Spinal cord (tissue), 9 donors: ENCODE measurements at regions not wholly inside any gene's neighbourhood (a gene's known extent, or its start where the extent isn't known, plus 50 kb on each side); places are given as distances from the start of the nearest gene placed in this dataset.
"Not testable (repeated sequence)": the region's sequence is repeated elsewhere in the genome, so short reads cannot be mapped to it uniquely, and the experiment has no call there.

Experiments
- DNase-seq, 6 donors: peaks; one replicate each; pipeline versions ENCODE4 v3.0.0 to v3.0.0-alpha.2; 2013 to 2015; ENCODE audit warnings: low spot score in 6 of 6, low read depth in 4 of 6
- H3K27ac ChIP-seq: one replicate; pipeline ENCODE4 v1.5.1; 2013; ENCODE audit warnings: low read depth, low read length, control low read depth
- H3K27me3 ChIP-seq: one replicate; pipeline ENCODE4 v1.6.1; 2013; ENCODE audit warnings: low read length; ENCODE audit not compliant: control insufficient read depth, insufficient read depth
- H3K36me3 ChIP-seq: one replicate; pipeline ENCODE4 v1.6.1; 2013; ENCODE audit warnings: low read length; ENCODE audit not compliant: control insufficient read depth, insufficient read depth
- H3K4me1 ChIP-seq: one replicate; pipeline ENCODE4 v1.6.1; 2013; ENCODE audit warnings: low read length; ENCODE audit not compliant: control insufficient read depth, insufficient read depth
- H3K4me3 ChIP-seq: one replicate; pipeline ENCODE4 v1.5.1; 2013; ENCODE audit warnings: low read depth, low read length, control low read depth
- H3K9me3 ChIP-seq: one replicate; pipeline ENCODE4 v1.6.1; 2013; ENCODE audit warnings: low read length; ENCODE audit not compliant: control insufficient read depth, insufficient read depth
- WGBS: methylation state at CpG from one replicate; pipeline ENCODE4 v1.1.5; 2013; ENCODE audit warnings: missing lambda C conversion rate; ENCODE audit not compliant: insufficient coverage; 5-methylcytosine and 5-hydroxymethylcytosine counted together
- donor health status: healthy.

DNA sequence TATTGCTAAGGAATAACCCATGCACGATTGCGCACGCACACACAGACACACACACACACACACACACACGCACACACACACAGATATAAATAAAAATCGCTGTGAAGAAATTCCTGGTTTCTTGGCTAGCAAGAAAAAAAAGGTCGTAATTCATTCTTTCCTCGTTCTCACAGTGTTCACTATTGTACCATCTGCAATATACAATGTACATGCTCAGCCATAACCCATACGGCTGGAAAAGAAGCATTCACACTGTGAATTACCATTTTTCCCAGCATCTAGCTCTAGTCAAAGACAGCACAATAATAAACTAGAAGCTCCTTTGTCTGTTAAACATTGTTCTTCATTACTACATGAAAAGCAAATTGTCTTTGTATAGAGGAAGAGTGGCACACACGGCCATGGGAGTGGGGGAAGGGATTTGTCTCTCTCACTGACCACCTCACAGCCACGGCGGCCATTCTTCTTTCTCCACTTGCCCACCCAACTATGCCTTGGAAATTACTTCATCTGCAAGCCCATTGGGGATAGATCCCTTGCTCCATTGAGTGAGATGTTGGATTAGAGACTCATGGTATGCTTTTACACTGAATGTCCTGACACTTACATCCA is 115.3 kb upstream of the ID4 start:
- 50% methylated on average over 8 of the region's 11 CpGs for WGBS
- H3K4me3 ChIP-seq: no peak overlapping the region
- no peaks in the 10 kb centered on the region for H3K9me3 ChIP-seq
- peak in 2 of 6 donors; percentile 63 to 80 for DNase-seq
- no peaks in the 10 kb centered on the region for H3K27me3 ChIP-seq
- H3K4me1 ChIP-seq: peaks cover 5% of the 10 kb centered on the region
- H3K36me3 ChIP-seq: no peaks in the 10 kb centered on the region
- no peak overlapping the region for H3K27ac ChIP-seq

DNA sequence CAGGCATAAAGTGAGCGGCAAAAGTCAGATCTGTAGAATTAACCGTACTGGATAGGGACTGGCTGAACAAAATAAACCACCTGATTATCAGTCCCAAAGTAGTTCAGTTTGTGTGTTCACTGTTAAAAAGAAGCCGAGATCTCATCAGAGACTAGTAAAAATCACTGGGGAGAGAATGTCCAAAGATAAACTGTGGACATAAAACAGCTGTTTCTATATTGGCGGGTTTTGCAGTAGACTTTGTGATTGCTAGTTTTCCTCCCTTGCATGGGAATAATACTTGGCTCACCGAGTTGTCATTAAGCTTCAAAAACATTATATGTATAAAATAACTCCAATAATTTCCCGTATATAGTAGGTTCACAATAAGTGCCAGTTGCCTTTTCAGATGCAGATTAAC is 114.2 kb upstream of the ID4 start:
- no peak for DNase-seq
- Histone ChIP-seq H3K36me3 (no peaks in the 10 kb centered on the region), H3K4me1 (peaks cover 5% of the 10 kb centered on the region), H3K4me3 (no peak overlapping the region), H3K9me3 (no peaks in the 10 kb centered on the region), H3K27me3 (no peaks in the 10 kb centered on the region), H3K27ac (no peak overlapping the region)
- WGBS: no CpG with 5 or more reads among the region's 6 CpGs

GRCh38 chr6:19723545-19723944 is 113.6 kb upstream of the ID4 start:
- H3K9me3 ChIP-seq: no peaks in the 10 kb centered on the region
- H3K27ac ChIP-seq: no peak overlapping the region
- no peak overlapping the region for H3K4me3 ChIP-seq
- DNase-seq: no peak
- H3K4me1 ChIP-seq: peaks cover 5% of the 10 kb centered on the region
- H3K27me3 ChIP-seq: no peaks in the 10 kb centered on the region
- H3K36me3 ChIP-seq: no peaks in the 10 kb centered on the region

DNA sequence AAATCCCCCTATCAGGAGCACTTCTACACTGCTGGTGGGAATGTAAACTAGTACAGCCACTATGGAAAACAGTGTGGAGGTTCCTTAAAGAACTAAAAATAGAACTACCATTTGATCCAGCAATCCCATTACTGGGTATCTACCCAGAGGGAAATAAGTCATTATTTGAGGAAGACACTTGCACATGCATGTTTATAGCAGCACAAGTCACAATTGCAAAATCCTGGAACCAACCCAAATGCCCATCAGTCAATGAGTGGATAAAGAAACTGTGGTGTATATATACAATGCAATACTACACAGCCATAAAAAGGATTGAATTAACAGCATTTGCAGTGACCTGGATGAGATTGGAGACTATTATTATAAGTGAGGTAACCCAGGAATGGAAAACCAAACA is 111.7 kb upstream of the ID4 start:
- H3K4me3 ChIP-seq, H3K9me3 ChIP-seq, H3K4me1 ChIP-seq, H3K27ac ChIP-seq, H3K27me3 ChIP-seq, H3K36me3 ChIP-seq, DNase-seq: not testable (repeated sequence)

DNA sequence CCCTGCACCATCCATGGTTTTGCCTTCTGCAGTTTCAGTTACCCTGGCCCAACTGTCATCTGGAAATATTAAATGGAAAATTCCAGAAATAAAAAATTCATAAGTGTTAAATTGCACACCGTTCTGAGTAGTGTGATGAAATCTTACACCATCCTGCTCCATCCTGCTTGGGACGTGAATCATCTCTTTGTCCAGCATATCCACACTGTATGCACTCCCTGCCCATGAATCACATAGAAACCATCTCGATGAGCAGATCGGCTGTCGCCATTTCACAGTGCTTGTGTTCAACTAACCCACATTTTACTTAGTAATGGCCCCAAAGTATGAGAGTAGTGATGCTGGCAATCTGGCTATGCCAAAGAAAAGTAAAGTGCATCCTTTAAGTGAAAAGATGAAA is 105.9 kb upstream of the ID4 start:
- Histone ChIP-seq H3K4me1 (peaks cover 13% of the 10 kb centered on the region), H3K36me3 (no peaks in the 10 kb centered on the region), H3K9me3 (peaks cover 3% of the 10 kb centered on the region), H3K27me3 (no peaks in the 10 kb centered on the region), H3K27ac (no peak overlapping the region), H3K4me3 (no peak overlapping the region)
- no peak for DNase-seq
- WGBS: 100% methylated on average over 1 of the region's 5 CpGs

DNA sequence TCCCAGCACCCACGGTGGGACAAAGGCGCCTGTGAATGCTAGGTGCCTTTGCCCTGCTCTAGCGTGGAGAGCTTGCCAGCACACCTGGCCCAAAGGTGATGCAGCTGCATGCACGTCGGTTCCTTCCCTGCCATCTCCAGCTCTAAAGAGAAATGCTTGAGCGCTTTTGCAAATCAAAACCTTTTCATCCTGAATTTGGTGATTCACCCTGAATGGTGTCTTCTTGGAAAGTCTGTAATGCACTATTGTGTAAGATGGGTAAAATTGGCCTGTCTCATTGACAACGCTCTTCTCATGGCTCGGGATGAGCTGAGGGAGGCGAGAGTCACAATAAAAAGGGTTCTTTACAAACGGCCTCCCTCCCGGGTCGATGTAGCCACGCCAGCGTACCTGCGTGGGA is 103.1 kb upstream of the ID4 start:
- Histone ChIP-seq H3K36me3 (no peaks in the 10 kb centered on the region), H3K9me3 (peaks cover 3% of the 10 kb centered on the region), H3K27me3 (no peaks in the 10 kb centered on the region), H3K27ac (no peak overlapping the region), H3K4me3 (no peak overlapping the region), H3K4me1 (peaks cover 13% of the 10 kb centered on the region)
- DNase-seq: no peak
- WGBS: 71% methylated on average over 9 of the region's 15 CpGs

DNA sequence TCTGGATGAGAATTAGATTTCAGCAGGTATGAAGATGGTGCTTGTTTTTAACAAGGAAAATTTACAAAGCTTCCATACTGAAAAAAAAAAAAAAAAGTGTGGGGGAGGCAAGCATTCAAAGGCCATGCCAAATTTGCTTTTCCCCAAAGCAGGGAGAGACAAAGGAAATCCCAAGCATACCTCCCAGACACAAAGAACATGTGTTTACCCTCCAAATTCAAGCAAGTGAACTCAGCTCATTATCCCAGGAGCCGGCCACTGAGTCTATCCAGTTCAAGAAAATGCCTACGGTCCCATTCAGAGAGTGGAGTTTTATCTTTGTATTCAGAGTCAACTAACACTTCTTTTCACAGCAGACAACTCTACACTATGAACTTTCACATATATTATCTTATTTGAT is 102.7 kb upstream of the ID4 start:
- no peak overlapping the region for H3K27ac ChIP-seq
- H3K27me3 ChIP-seq: no peaks in the 10 kb centered on the region
- WGBS: no CpG with 5 or more reads among the region's 2 CpGs
- H3K4me3 ChIP-seq: no peak overlapping the region
- H3K4me1 ChIP-seq: peaks cover 13% of the 10 kb centered on the region
- no peak for DNase-seq
- H3K36me3 ChIP-seq: no peaks in the 10 kb centered on the region
- peaks cover 3% of the 10 kb centered on the region for H3K9me3 ChIP-seq

DNA sequence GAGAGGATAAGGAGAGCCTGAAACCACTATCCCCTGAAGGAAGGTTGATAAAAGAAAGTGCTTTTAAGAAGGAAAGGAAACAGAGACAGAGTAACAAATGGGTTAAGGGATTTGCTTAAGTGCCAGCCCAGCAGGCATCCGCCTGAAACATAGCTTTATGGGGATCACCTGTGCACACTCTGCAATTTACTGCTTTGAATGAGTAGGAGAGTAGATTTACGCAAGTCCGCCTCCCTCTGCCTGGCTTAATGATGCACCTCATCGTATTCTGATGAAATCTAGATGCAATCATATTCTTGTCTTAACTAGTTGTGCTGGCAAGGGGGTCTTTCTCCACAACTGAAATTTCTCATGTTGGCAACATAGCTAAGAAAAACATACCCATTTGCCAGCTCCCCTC is 101.1 kb upstream of the ID4 start:
- Histone ChIP-seq H3K9me3 (no peaks in the 10 kb centered on the region), H3K4me1 (peaks cover 13% of the 10 kb centered on the region), H3K36me3 (no peaks in the 10 kb centered on the region), H3K27ac (no peak overlapping the region), H3K27me3 (no peaks in the 10 kb centered on the region), H3K4me3 (no peak overlapping the region)
- WGBS: 44% methylated on average over 1 of the region's 4 CpGs
- peak in 1 of 6 donors; percentile 71 for DNase-seq

GRCh38 chr6:19738010-19738409 is 99.2 kb upstream of the ID4 start:
- Histone ChIP-seq H3K9me3 (no peaks in the 10 kb centered on the region), H3K36me3 (no peaks in the 10 kb centered on the region), H3K27ac (no peak overlapping the region), H3K27me3 (no peaks in the 10 kb centered on the region), H3K4me3 (no peak overlapping the region), H3K4me1 (peaks cover 13% of the 10 kb centered on the region)
- WGBS: no CpG with 5 or more reads among the region's 1 CpG
- peak in 1 of 6 donors; percentile 81 for DNase-seq

GRCh38 chr6:19749722-19750121 is 87.4 kb upstream of the ID4 start:
- no CpG with 5 or more reads among the region's 7 CpGs for WGBS
- Histone ChIP-seq H3K36me3 (no peaks in the 10 kb centered on the region), H3K27ac (no peak overlapping the region), H3K4me1 (no peaks in the 10 kb centered on the region), H3K27me3 (no peaks in the 10 kb centered on the region), H3K4me3 (no peak overlapping the region), H3K9me3 (no peaks in the 10 kb centered on the region)
- DNase-seq: no peak
